ENCODE measurements at regions not wholly inside any gene's neighbourhood (a gene's known extent, or its start where the extent isn't known, plus 50 kb on each side); places are given as distances from the start of the nearest gene placed in this dataset.
A peak's percentile ranks its signal among the peaks of the same experiment; 100 is the strongest.
"Not testable (repeated sequence)": the region's sequence is repeated elsewhere in the genome, so short reads cannot be mapped to it uniquely, and the experiment has no call there.

GRCh38 chr4:100870940-100871772, 353.3 kb upstream of the EMCN start:
- peak overlapping the region; percentile 18; the same call in 1 of the 2 replicates for H3K27ac ChIP-seq
- ChIA-PET CTCF (interaction anchor here (0.9 kb wide), 1 partner anchor 416 kb away, joined by 8 read pairs; no protein-coding TSS in a partner anchor), POLR2A (ENCODE audit: low non-redundant PET) (no interaction called here)
- no peak for DNase-seq (ENCODE audit: low spot score)
- TF ChIP-seq CTCF (conservative IDR thresholded peaks at IDR 0.05; ENCODE audit: low read depth), result no peak

- DNase-seq (ENCODE audit: low spot score), result no peak
These were observed 351.5 kb upstream of the EMCN start for GRCh38 chr4:100869276-100869675.

GRCh38 chr4:100868281-100868680, 350.5 kb upstream of the EMCN start:
- POLR2A ChIA-PET (ENCODE audit: low non-redundant PET); H3K27ac ChIP-seq; DNase-seq (ENCODE audit: low spot score); CTCF ChIA-PET: not testable (repeated sequence)

More at GRCh38 chr4:100869276-100869675, 351.5 kb upstream of the EMCN start:
- POLR2A ChIA-PET (ENCODE audit: low non-redundant PET), result no interaction called here
- CTCF ChIA-PET, result no interaction called here
- TF ChIP-seq CTCF (conservative IDR thresholded peaks at IDR 0.05; ENCODE audit: low read depth), result no peak
- no peak overlapping the region for H3K27ac ChIP-seq

GRCh38 chr4:100852326-100852725, 334.5 kb upstream of the EMCN start:
- no peak for TF ChIP-seq CTCF (conservative IDR thresholded peaks at IDR 0.05; ENCODE audit: low read depth)
- no peak for DNase-seq (ENCODE audit: low spot score)
- ChIA-PET CTCF (no interaction called here), POLR2A (ENCODE audit: low non-redundant PET) (no interaction called here)
- H3K27ac ChIP-seq, result no peak overlapping the region

- no peak for TF ChIP-seq CTCF (conservative IDR thresholded peaks at IDR 0.05; ENCODE audit: low read depth)
- DNase-seq (ENCODE audit: low spot score), result no peak
- CTCF ChIA-PET, result interaction anchor here (0.5 to 0.9 kb wide), 2 partner anchors 108 to 546 kb away, joined by 3 read pairs; no protein-coding TSS in a partner anchor
- H3K27ac ChIP-seq, result no peak overlapping the region
- POLR2A ChIA-PET (ENCODE audit: low non-redundant PET), result no interaction called here
These were observed 331.5 kb upstream of the EMCN start for GRCh38 chr4:100849319-100849718.

GRCh38 chr4:100848841-100849240, 331.0 kb upstream of the EMCN start:
- H3K27ac ChIP-seq, result no peak overlapping the region
- no peak for DNase-seq (ENCODE audit: low spot score)
- POLR2A ChIA-PET (ENCODE audit: low non-redundant PET), result no interaction called here
- TF ChIP-seq CTCF (conservative IDR thresholded peaks at IDR 0.05; ENCODE audit: low read depth), result no peak
- CTCF ChIA-PET, result interaction anchor here (0.5 to 0.9 kb wide), 3 partner anchors 107 to 546 kb away, joined by 3 to 8 read pairs (median 3); no protein-coding TSS in a partner anchor

GRCh38 chr4:100843910-100844309, 326.1 kb upstream of the EMCN start:
- no peak for DNase-seq (ENCODE audit: low spot score)
- no peak overlapping the region for H3K27ac ChIP-seq
- no peak for TF ChIP-seq CTCF (conservative IDR thresholded peaks at IDR 0.05; ENCODE audit: low read depth)
- POLR2A ChIA-PET (ENCODE audit: low non-redundant PET), result no interaction called here
- CTCF ChIA-PET, result no interaction called here
